ENCODE measurements at regions not wholly inside any gene's neighbourhood (a gene's known extent, or its start where the extent isn't known, plus 50 kb on each side); places are given as distances from the start of the nearest gene placed in this dataset.

GRCh38 chr2:198400999-198401398, 596.6 kb downstream of the PLCL1 start:
- Histone ChIP-seq H3K27ac (ENCODE audit: control insufficient read depth, insufficient read depth, low read length) (no peak overlapping the region), H2AFZ (ENCODE audit: control insufficient read depth, low read length) (no peak overlapping the region), H3K9me1 (ENCODE audit: control insufficient read depth, extremely low read depth, insufficient read depth, low read length) (no peaks in the 10 kb centered on the region), H3K9me3 (ENCODE audit: control insufficient read depth, low read depth, low read length) (no peaks in the 10 kb centered on the region), H3K4me1 (ENCODE audit: control insufficient read depth, extremely low read depth, insufficient read depth, low read length) (no peaks in the 10 kb centered on the region), H3K27me3 (ENCODE audit: control insufficient read depth, extremely low read depth, insufficient read depth, low read length) (no peaks in the 10 kb centered on the region), H4K20me1 (ENCODE audit: control insufficient read depth, extremely low read depth, insufficient read depth, low read length) (no peaks in the 10 kb centered on the region), H3K9ac (ENCODE audit: control insufficient read depth, extremely low read depth, insufficient read depth, low read length) (no peak overlapping the region), H3K36me3 (ENCODE audit: control insufficient read depth in 2 of 2, extremely low read depth in 1 of 2, insufficient read depth in 2 of 2, low read length in 2 of 2) (no peaks in the 10 kb centered on the region), H3K4me3 (ENCODE audit: control insufficient read depth in 2 of 3, extremely low read depth in 1 of 3, insufficient read depth in 2 of 3, low read depth in 1 of 3, low read length in 3 of 3) (no peak overlapping the region), H3K4me2 (ENCODE audit: control insufficient read depth, extremely low read depth, insufficient read depth, low read depth, low read length) (no peak overlapping the region), H3K79me2 (ENCODE audit: control insufficient read depth, insufficient read depth, low read length) (no peaks in the 10 kb centered on the region)
- DNase-seq (ENCODE audit: low read depth, low spot score), result no peak
- TF ChIP-seq EZH2 (IDR thresholded peaks at IDR 0.05; ENCODE audit: low read length) (no peak), CTCF (optimal IDR thresholded peaks at IDR 0.05 in 1 of 3, IDR thresholded peaks at IDR 0.05 in 1 of 3, conservative IDR thresholded peaks at IDR 0.05 in 1 of 3; ENCODE audit: extremely low read depth in 1 of 3, insufficient read depth in 2 of 3, low read length in 3 of 3) (no peak)
- no peak for FAIRE-seq
- dilution Hi-C loops (cut with MboI; ENCODE audit: extremely low pct_ligation_motif_present, low sequenced_read_pairs), result no loop called here

- H3K27me3 ChIP-seq (ENCODE audit: control insufficient read depth, extremely low read depth, insufficient read depth, low read length), result no peaks in the 10 kb centered on the region
- no peak overlapping the region for H3K27ac ChIP-seq (ENCODE audit: control insufficient read depth, insufficient read depth, low read length)
- H3K9me3 ChIP-seq (ENCODE audit: control insufficient read depth, low read depth, low read length), result no peaks in the 10 kb centered on the region
- H3K9me1 ChIP-seq (ENCODE audit: control insufficient read depth, extremely low read depth, insufficient read depth, low read length), result no peaks in the 10 kb centered on the region
- H3K4me1 ChIP-seq (ENCODE audit: control insufficient read depth, extremely low read depth, insufficient read depth, low read length), result no peaks in the 10 kb centered on the region
- TF ChIP-seq EZH2 (IDR thresholded peaks at IDR 0.05; ENCODE audit: low read length) (no peak), CTCF (optimal IDR thresholded peaks at IDR 0.05 in 1 of 3, IDR thresholded peaks at IDR 0.05 in 1 of 3, conservative IDR thresholded peaks at IDR 0.05 in 1 of 3; ENCODE audit: extremely low read depth in 1 of 3, insufficient read depth in 2 of 3, low read length in 3 of 3) (no peak)
- no peak for FAIRE-seq
- no peak overlapping the region for H2AFZ ChIP-seq (ENCODE audit: control insufficient read depth, low read length)
- no peak overlapping the region for H3K4me3 ChIP-seq (ENCODE audit: control insufficient read depth in 2 of 3, extremely low read depth in 1 of 3, insufficient read depth in 2 of 3, low read depth in 1 of 3, low read length in 3 of 3)
- no peaks in the 10 kb centered on the region for H3K79me2 ChIP-seq (ENCODE audit: control insufficient read depth, insufficient read depth, low read length)
- dilution Hi-C loops (cut with MboI; ENCODE audit: extremely low pct_ligation_motif_present, low sequenced_read_pairs), result no loop called here
- no peaks in the 10 kb centered on the region for H3K36me3 ChIP-seq (ENCODE audit: control insufficient read depth in 2 of 2, extremely low read depth in 1 of 2, insufficient read depth in 2 of 2, low read length in 2 of 2)
- H3K9ac ChIP-seq (ENCODE audit: control insufficient read depth, extremely low read depth, insufficient read depth, low read length), result no peak overlapping the region
- no peak for DNase-seq (ENCODE audit: low read depth, low spot score)
- no peaks in the 10 kb centered on the region for H4K20me1 ChIP-seq (ENCODE audit: control insufficient read depth, extremely low read depth, insufficient read depth, low read length)
- H3K4me2 ChIP-seq (ENCODE audit: control insufficient read depth, extremely low read depth, insufficient read depth, low read depth, low read length), result no peak overlapping the region
Observed at GRCh38 chr2:198394208-198394607, 589.8 kb downstream of the PLCL1 start.

Measured in keratinocyte (primary cell).